Fibroblast of the aortic adventitia (primary cell): ENCODE measurements at regions not wholly inside any gene's neighbourhood (a gene's known extent, or its start where the extent isn't known, plus 50 kb on each side); places are given as distances from the start of the nearest gene placed in this dataset.
A peak's percentile ranks its signal among the peaks of the same experiment; 100 is the strongest.

Source experiments
- DNase-seq: peaks from one replicate; pipeline ENCODE4 v3.0.0-alpha.2; 2010; ENCODE audit warnings: low read depth
- H3K4me3 ChIP-seq: 2 replicates; pipeline ENCODE4 v1.5.1; 2011; ENCODE audit warnings: low read depth, mild to moderate bottlenecking, control low read depth, low read length, moderate library complexity
- TF ChIP-seq, protein P1 (sequence below): IDR thresholded peaks from 2 replicates; pipeline ENCODE4 v1.5.1; 2011; ENCODE audit warnings: mild to moderate bottlenecking, low read length, control low read depth, inconsistent platforms; ENCODE audit not compliant: insufficient read depth

DNA sequence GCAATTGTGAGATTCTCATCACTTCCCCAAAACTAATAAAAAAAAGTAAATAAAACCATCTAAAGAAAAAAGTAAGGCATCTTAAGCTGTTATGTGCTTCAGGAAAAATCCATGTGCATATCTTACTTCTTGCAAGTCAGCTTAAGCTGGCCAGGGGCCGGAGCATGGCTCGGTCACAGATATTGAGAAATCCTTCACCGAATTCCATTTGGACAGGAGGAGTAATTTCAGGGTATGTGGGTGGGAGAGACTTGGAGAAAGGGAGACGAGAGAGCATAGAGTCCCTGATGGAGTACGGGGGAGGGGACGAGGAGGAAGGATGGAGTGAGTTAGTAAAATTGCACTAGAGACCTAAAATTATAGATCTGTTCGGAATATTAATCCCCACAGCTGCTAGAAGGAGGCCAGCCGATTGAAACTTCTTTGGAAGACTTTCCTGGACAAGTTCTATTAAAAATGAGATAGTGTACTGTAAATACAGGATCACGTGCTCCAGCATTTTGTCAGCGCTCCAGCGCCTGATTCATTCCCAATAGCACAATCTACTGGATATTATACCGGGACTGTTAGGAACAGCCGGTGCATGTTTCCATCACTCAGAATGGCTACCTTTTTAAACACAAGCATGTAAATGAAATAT, 438.5 kb downstream of the ZNF516 start:
- TF ChIP-seq, protein P1, sequence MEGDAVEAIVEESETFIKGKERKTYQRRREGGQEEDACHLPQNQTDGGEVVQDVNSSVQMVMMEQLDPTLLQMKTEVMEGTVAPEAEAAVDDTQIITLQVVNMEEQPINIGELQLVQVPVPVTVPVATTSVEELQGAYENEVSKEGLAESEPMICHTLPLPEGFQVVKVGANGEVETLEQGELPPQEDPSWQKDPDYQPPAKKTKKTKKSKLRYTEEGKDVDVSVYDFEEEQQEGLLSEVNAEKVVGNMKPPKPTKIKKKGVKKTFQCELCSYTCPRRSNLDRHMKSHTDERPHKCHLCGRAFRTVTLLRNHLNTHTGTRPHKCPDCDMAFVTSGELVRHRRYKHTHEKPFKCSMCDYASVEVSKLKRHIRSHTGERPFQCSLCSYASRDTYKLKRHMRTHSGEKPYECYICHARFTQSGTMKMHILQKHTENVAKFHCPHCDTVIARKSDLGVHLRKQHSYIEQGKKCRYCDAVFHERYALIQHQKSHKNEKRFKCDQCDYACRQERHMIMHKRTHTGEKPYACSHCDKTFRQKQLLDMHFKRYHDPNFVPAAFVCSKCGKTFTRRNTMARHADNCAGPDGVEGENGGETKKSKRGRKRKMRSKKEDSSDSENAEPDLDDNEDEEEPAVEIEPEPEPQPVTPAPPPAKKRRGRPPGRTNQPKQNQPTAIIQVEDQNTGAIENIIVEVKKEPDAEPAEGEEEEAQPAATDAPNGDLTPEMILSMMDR, result no peak
- H3K4me3 ChIP-seq, result no peak overlapping the region
- peak; percentile 0 for DNase-seq

DNA sequence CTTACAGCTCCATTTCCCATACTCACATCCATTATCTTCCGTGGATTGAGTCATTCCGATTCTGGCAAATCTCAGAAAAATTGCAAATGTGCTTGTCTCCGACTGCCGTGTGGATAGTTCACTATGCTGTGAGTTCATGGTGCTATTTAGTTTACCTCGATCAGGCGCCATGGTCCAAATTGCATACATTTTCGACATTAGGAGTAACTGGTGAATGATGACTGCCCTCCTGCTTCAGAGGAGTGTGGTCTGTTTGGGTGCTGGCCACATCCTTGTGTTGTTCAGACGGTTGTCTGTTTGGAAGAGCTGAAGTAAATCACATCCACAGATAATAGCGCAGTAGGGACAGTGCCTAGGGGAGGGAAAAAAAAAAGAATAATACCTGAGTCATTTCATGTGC, 439.5 kb downstream of the ZNF516 start:
- H3K4me3 ChIP-seq, result no peak overlapping the region
- TF ChIP-seq, protein P1, result no peak
- DNase-seq, result no peak

DNA sequence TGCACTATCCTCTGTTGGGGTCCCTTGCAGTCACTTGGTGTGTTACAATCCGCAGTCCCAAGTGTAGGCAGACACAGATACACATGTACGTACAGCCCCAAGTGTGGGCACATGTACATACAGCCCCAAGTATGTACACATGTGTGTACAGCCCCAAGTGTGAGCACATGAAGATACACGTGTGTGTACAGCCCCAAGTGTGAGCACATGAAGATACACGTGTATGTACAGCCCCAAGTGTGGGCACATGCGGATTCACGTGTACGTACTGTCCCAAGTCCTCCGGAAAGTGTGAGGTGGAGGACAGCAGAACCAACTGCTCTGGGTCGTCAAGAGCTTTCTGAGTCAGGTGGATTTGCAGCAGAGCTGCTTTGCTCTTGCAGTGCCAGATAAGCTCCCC, 440.0 kb downstream of the ZNF516 start:
- no peak for DNase-seq
- TF ChIP-seq, protein P1, result no peak
- no peak overlapping the region for H3K4me3 ChIP-seq

DNA sequence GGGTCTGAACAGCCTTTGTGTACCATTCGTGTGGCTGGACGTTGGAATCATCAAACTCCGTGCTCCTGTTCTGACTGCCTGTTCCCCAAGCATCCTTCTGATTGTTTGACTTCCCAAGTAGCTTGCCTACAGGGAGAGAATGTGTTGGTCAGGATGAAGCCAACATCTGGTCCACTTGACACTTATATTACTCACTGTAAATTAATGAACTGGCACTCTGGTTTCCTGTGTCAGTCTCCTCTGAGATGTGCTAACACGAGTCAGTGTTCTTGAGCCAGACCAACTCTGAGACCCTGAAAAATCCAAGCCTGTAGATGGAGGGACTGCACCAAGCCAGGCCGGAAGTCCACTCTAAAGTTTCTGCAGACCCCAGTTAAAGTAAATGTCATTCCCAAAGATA, 440.9 kb downstream of the ZNF516 start:
- no peak overlapping the region for H3K4me3 ChIP-seq
- DNase-seq, result no peak
- TF ChIP-seq, protein P1, result no peak

DNA sequence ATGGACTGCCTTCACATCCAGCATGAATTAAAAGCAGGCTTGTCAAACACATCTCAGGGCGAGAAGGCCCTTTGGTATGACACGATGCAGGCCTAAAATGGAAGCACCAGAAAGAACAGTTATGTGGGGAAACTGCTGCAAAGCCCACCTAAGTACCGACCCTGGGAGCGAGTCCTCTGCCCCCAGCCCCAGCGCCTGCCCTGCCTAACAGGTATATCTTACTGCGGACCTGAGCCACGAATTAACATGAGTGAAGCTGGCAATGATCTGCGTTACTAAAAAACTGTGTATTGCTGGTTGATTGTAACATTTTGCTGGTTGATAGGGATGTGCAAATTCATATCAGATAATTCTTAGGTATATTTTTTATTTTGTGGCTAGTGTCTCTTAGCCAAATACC, 441.5 kb downstream of the ZNF516 start:
- H3K4me3 ChIP-seq, result no peak overlapping the region
- TF ChIP-seq, protein P1, result no peak
- no peak for DNase-seq

DNA sequence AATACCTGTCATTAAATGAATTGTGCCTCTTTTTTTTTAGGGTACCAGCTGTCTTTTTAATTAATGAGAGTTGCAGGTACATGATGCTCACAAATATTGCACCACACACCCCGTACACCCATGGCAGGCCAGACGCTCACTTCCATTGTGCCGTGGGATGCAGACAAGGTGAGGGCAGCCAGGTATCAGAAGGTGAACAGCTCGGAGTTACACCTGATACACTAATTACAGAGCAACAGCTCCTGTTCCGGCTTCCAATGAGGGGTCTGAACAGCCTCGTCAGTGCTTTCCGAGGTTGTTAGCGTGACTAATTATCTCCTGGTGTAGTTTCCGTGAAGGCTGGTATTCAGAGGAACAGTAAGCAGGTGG, 442.8 kb downstream of the ZNF516 start:
- H3K4me3 ChIP-seq, result no peak overlapping the region
- TF ChIP-seq, protein P1, result no peak
- no peak for DNase-seq
